SK-N-SH (cell line): ENCODE measurements at regions not wholly inside any gene's neighbourhood (a gene's known extent, or its start where the extent isn't known, plus 50 kb on each side); places are given as distances from the start of the nearest gene placed in this dataset.

ENCODE experiments used
- CHD2 ChIP-seq: fragments of 150-350 bp; IDR thresholded peaks from 2 replicates; pipeline ENCODE4 v1.6.1; 2018; ENCODE audit warnings: low read length; ENCODE audit not compliant: partially characterized antibody
- CTCF ChIP-seq: fragments of 200-600 bp; sonication (generic); IDR thresholded peaks from 2 replicates; pipeline ENCODE4 v1.6.1; 2017; ENCODE audit warnings: antibody characterized with exemption, mild to moderate bottlenecking, moderate library complexity

GRCh38 chr10:42916974-42917373, 134.4 kb downstream of the BMS1 start:
- no peak for TF ChIP-seq CTCF
- no peak for TF ChIP-seq CHD2
